ENCODE measurements at regions not wholly inside any gene's neighbourhood (a gene's known extent, or its start where the extent isn't known, plus 50 kb on each side); places are given as distances from the start of the nearest gene placed in this dataset.

- TF ChIP-seq ZFX (IDR thresholded peaks at IDR 0.05; ENCODE audit: borderline replicate concordance) (no peak), CTCF (IDR thresholded peaks at IDR 0.05) (no peak)
These were observed 118.0 kb upstream of the FRMD1 start for GRCh38 chr6:168196881-168197635.

GRCh38 chr6:168196385-168196860 is 117.4 kb upstream of the FRMD1 start:
- TF ChIP-seq ZFX (IDR thresholded peaks at IDR 0.05; ENCODE audit: borderline replicate concordance) = no peak
- peak; percentile 14; the same call in 1 of the 2 replicates for TF ChIP-seq CTCF (IDR thresholded peaks at IDR 0.05)
- no peak overlapping the region; the same call in 1 of the 2 replicates for H3K27ac ChIP-seq

More at GRCh38 chr6:168196881-168197635, 118.0 kb upstream of the FRMD1 start:
- H3K27ac ChIP-seq = no peak overlapping the region; the same call in 1 of the 2 replicates

GRCh38 chr6:168195712-168196111 is 116.7 kb upstream of the FRMD1 start:
- no peak overlapping the region for H3K27ac ChIP-seq
- TF ChIP-seq ZFX (IDR thresholded peaks at IDR 0.05; ENCODE audit: borderline replicate concordance) (no peak), CTCF (IDR thresholded peaks at IDR 0.05) (no peak)

GRCh38 chr6:168194732-168195567 is 115.9 kb upstream of the FRMD1 start:
- no peak overlapping the region for H3K27ac ChIP-seq
- TF ChIP-seq CTCF (IDR thresholded peaks at IDR 0.05) (no peak), ZFX (IDR thresholded peaks at IDR 0.05; ENCODE audit: borderline replicate concordance) (no peak)

GRCh38 chr6:168193816-168194721 is 115.1 kb upstream of the FRMD1 start:
- H3K27ac ChIP-seq = no peak overlapping the region
- TF ChIP-seq CTCF (IDR thresholded peaks at IDR 0.05) (peak; percentile 56), ZFX (IDR thresholded peaks at IDR 0.05; ENCODE audit: borderline replicate concordance) (no peak)

- TF ChIP-seq CTCF (IDR thresholded peaks at IDR 0.05) = no peak
- no peak for TF ChIP-seq ZFX (IDR thresholded peaks at IDR 0.05; ENCODE audit: borderline replicate concordance)
These were observed 114.1 kb upstream of the FRMD1 start for GRCh38 chr6:168192901-168193815.

More at GRCh38 chr6:168192901-168193815, 114.1 kb upstream of the FRMD1 start:
- H3K27ac ChIP-seq = no peak overlapping the region
